Endothelial cell (in vitro differentiated cells): ENCODE measurements at regions not wholly inside any gene's neighbourhood (a gene's known extent, or its start where the extent isn't known, plus 50 kb on each side); places are given as distances from the start of the nearest gene placed in this dataset.

Source experiments
- DNase-seq: peaks from one replicate; pipeline ENCODE4 v3.0.0; 2021; ENCODE audit warnings: low spot score
- H3K27ac Mint-ChIP-seq: one replicate; pipeline ENCODE4 v1.8.0; 2021; ENCODE audit warnings: mixed read lengths, inconsistent platforms; ENCODE audit not compliant: unreplicated experiment
- H3K27me3 Mint-ChIP-seq: one replicate; pipeline ENCODE4 v1.8.0; 2021; ENCODE audit warnings: mild to moderate bottlenecking, moderate library complexity, mixed read lengths, inconsistent platforms; ENCODE audit not compliant: unreplicated experiment
- H3K36me3 Mint-ChIP-seq: one replicate; pipeline ENCODE4 v1.8.0; 2021; ENCODE audit warnings: mild to moderate bottlenecking, low read depth, mixed read lengths, inconsistent platforms; ENCODE audit not compliant: unreplicated experiment
- H3K4me1 Mint-ChIP-seq: one replicate; pipeline ENCODE4 v1.8.0; 2021; ENCODE audit warnings: mild to moderate bottlenecking, mixed read lengths, inconsistent platforms; ENCODE audit not compliant: unreplicated experiment
- H3K4me3 Mint-ChIP-seq: one replicate; pipeline ENCODE4 v1.8.0; 2021; ENCODE audit warnings: mild to moderate bottlenecking, mixed read lengths, inconsistent platforms; ENCODE audit not compliant: unreplicated experiment
- H3K9me3 Mint-ChIP-seq: one replicate; pipeline ENCODE4 v1.8.0; 2021; ENCODE audit warnings: mixed read lengths, inconsistent platforms; ENCODE audit not compliant: unreplicated experiment
- CTCF ChIP-seq: fragments of 200-600 bp; sonication (generic); IDR thresholded peaks from one replicate; pipeline ENCODE4 v1.5.0; 2021; ENCODE audit warnings: antibody characterized with exemption; ENCODE audit not compliant: unreplicated experiment

- H3K27ac Mint-ChIP-seq: no peak overlapping the region
- no peak for TF ChIP-seq CTCF
- H3K4me1 Mint-ChIP-seq: no peaks in the 10 kb centered on the region
- H3K27me3 Mint-ChIP-seq: peaks cover 1% of the 10 kb centered on the region
- H3K9me3 Mint-ChIP-seq: no peaks in the 10 kb centered on the region
- H3K36me3 Mint-ChIP-seq: no peaks in the 10 kb centered on the region
- DNase-seq: no peak
- no peak overlapping the region for H3K4me3 Mint-ChIP-seq
Measured at GRCh38 chr3:150023239-150023636, 52.5 kb upstream of the PFN2 start.

GRCh38 chr3:150022381-150023238 is 51.9 kb upstream of the PFN2 start:
- no peak overlapping the region for H3K4me3 Mint-ChIP-seq
- no peaks in the 10 kb centered on the region for H3K9me3 Mint-ChIP-seq
- H3K27me3 Mint-ChIP-seq: peaks cover 1% of the 10 kb centered on the region
- no peak for DNase-seq
- no peak overlapping the region for H3K27ac Mint-ChIP-seq
- TF ChIP-seq CTCF: no peak
- H3K4me1 Mint-ChIP-seq: no peaks in the 10 kb centered on the region
- no peaks in the 10 kb centered on the region for H3K36me3 Mint-ChIP-seq

- no peak for TF ChIP-seq CTCF
- Mint-ChIP-seq H3K4me1 (no peaks in the 10 kb centered on the region), H3K27me3 (peaks cover 1% of the 10 kb centered on the region), H3K36me3 (no peaks in the 10 kb centered on the region), H3K27ac (no peak overlapping the region), H3K4me3 (no peak overlapping the region), H3K9me3 (no peaks in the 10 kb centered on the region)
- no peak for DNase-seq
Measured at GRCh38 chr3:150020527-150020926, 49.8 kb upstream of the PFN2 start.
